ENCODE measurements at regions not wholly inside any gene's neighbourhood (a gene's known extent, or its start where the extent isn't known, plus 50 kb on each side); places are given as distances from the start of the nearest gene placed in this dataset.
A peak's percentile ranks its signal among the peaks of the same experiment; 100 is the strongest.
"Not testable (repeated sequence)": the region's sequence is repeated elsewhere in the genome, so short reads cannot be mapped to it uniquely, and the experiment has no call there.

GRCh38 chr12:67760586-67761275, 112.2 kb downstream of the DYRK2 start:
- no peak for DNase-seq

GRCh38 chr12:67761566-67761965, 113.0 kb downstream of the DYRK2 start:
- DNase-seq, result no peak

GRCh38 chr12:67764055-67764454, 115.5 kb downstream of the DYRK2 start:
- DNase-seq, result no peak

GRCh38 chr12:67764946-67765619, 116.5 kb downstream of the DYRK2 start:
- DNase-seq, result no peak

GRCh38 chr12:67765776-67766766, 117.5 kb downstream of the DYRK2 start:
- DNase-seq, result no peak

GRCh38 chr12:67772267-67773169, 124.0 kb downstream of the DYRK2 start:
- peak; percentile 12 for DNase-seq

- DNase-seq, result no peak
Measured at GRCh38 chr12:67773896-67774295, 125.4 kb downstream of the DYRK2 start.

GRCh38 chr12:67774983-67775587, 126.5 kb downstream of the DYRK2 start:
- no peak for DNase-seq

GRCh38 chr12:67780580-67781084, 132.1 kb downstream of the DYRK2 start:
- no peak for DNase-seq

- DNase-seq, result no peak
Measured at GRCh38 chr12:67782573-67782972, 134.0 kb downstream of the DYRK2 start.

- no peak for DNase-seq
Measured at GRCh38 chr12:67783393-67783792, 134.8 kb downstream of the DYRK2 start.

- no peak for DNase-seq
Measured at GRCh38 chr12:67784831-67785230, 136.3 kb downstream of the DYRK2 start.

- no peak for DNase-seq
Measured at GRCh38 chr12:67786086-67786485, 137.5 kb downstream of the DYRK2 start.

GRCh38 chr12:67788118-67788517, 139.6 kb downstream of the DYRK2 start:
- no peak for DNase-seq

- DNase-seq, result no peak
Measured at GRCh38 chr12:67789266-67789665, 140.7 kb downstream of the DYRK2 start.

- no peak for DNase-seq
Measured at GRCh38 chr12:67790660-67791059, 142.1 kb downstream of the DYRK2 start.

- DNase-seq, result not testable (repeated sequence)
Measured at GRCh38 chr12:67791362-67791761, 142.8 kb downstream of the DYRK2 start.

GRCh38 chr12:67792185-67792584, 143.6 kb downstream of the DYRK2 start:
- DNase-seq, result no peak

GRCh38 chr12:67794161-67794560, 145.6 kb downstream of the DYRK2 start:
- DNase-seq, result no peak

GRCh38 chr12:67795236-67795635, 146.7 kb downstream of the DYRK2 start:
- no peak for DNase-seq

GRCh38 chr12:67797185-67797741, 148.7 kb downstream of the DYRK2 start:
- DNase-seq, result no peak
